ENCODE measurements at regions not wholly inside any gene's neighbourhood (a gene's known extent, or its start where the extent isn't known, plus 50 kb on each side); places are given as distances from the start of the nearest gene placed in this dataset.

- CTCF ChIA-PET: no interaction called here
- Histone ChIP-seq H3K4me3 (ENCODE audit: low read depth in 2 of 2, low read length in 2 of 2) (no peak overlapping the region), H3K4me1 (ENCODE audit: control insufficient read depth, insufficient read depth, low read length) (no peaks in the 10 kb centered on the region), H3K9me3 (ENCODE audit: control insufficient read depth, insufficient read depth, low read depth, low read length) (no peaks in the 10 kb centered on the region), H3K27ac (ENCODE audit: low read length) (no peak overlapping the region), H3K36me3 (ENCODE audit: control insufficient read depth, insufficient read depth, low read length) (no peaks in the 10 kb centered on the region), H3K27me3 (ENCODE audit: control insufficient read depth, insufficient read depth, low read length) (no peaks in the 10 kb centered on the region)
- BruUV-seq (replicated peaks): no TSS peak
- intact Hi-C loops (cut with micrococcal nuclease; ENCODE audit: unreplicated experiment): no loop called here
- POLR2A ChIA-PET: no interaction called here
- ATAC-seq (no peak), DNase-seq (ENCODE audit: low read depth, low spot score) (no peak)
- TF ChIP-seq TCF7L2 (IDR thresholded peaks at IDR 0.05; ENCODE audit: low read depth, low read length): no peak
- in situ Hi-C loops (cut with HindIII; ENCODE audit: low pct_unique_long_range_greater_than_20kb, low sequenced_read_pairs): no loop called here
Observed at GRCh38 chr6:10151144-10151915, 263.5 kb downstream of the TFAP2A start.

GRCh38 chr6:10149603-10150002 lies 265.3 kb downstream of the TFAP2A start:
- ChIA-PET CTCF (no interaction called here), POLR2A (no interaction called here)
- Histone ChIP-seq H3K27ac (ENCODE audit: low read length) (peak overlapping the region; percentile 39; the same call in 1 of the 2 replicates), H3K9me3 (ENCODE audit: control insufficient read depth, insufficient read depth, low read depth, low read length) (no peaks in the 10 kb centered on the region), H3K36me3 (ENCODE audit: control insufficient read depth, insufficient read depth, low read length) (no peaks in the 10 kb centered on the region), H3K4me3 (ENCODE audit: low read depth in 2 of 2, low read length in 2 of 2) (no peak overlapping the region), H3K27me3 (ENCODE audit: control insufficient read depth, insufficient read depth, low read length) (no peaks in the 10 kb centered on the region), H3K4me1 (ENCODE audit: control insufficient read depth, insufficient read depth, low read length) (no peaks in the 10 kb centered on the region)
- no TSS peak for BruUV-seq (replicated peaks)
- TF ChIP-seq CTCF (IDR thresholded peaks at IDR 0.05) (no peak), SIN3A (IDR thresholded peaks at IDR 0.05; ENCODE audit: borderline replicate concordance, insufficient read depth, low read depth, low read length) (no peak), REST (IDR thresholded peaks at IDR 0.05; ENCODE audit: insufficient read depth in 1 of 2, low read depth in 2 of 2, low read length in 1 of 2) (no peak), TCF7L2 (IDR thresholded peaks at IDR 0.05; ENCODE audit: low read depth, low read length) (no peak), POLR2AphosphoS5 (IDR thresholded peaks at IDR 0.05; ENCODE audit: low read depth, low read length) (no peak)
- intact Hi-C loops (cut with micrococcal nuclease; ENCODE audit: unreplicated experiment): no loop called here
- no peak for DNase-seq (ENCODE audit: low read depth, low spot score)
- in situ Hi-C loops (cut with HindIII; ENCODE audit: low pct_unique_long_range_greater_than_20kb, low sequenced_read_pairs): no loop called here
- ATAC-seq: no peak

- no peaks in the 10 kb centered on the region for H3K36me3 ChIP-seq (ENCODE audit: control insufficient read depth, insufficient read depth, low read length)
- POLR2A ChIA-PET: no interaction called here
- TF ChIP-seq REST (IDR thresholded peaks at IDR 0.05; ENCODE audit: insufficient read depth in 1 of 2, low read depth in 2 of 2, low read length in 1 of 2): no peak
- no peak for TF ChIP-seq SIN3A (IDR thresholded peaks at IDR 0.05; ENCODE audit: borderline replicate concordance, insufficient read depth, low read depth, low read length)
- no peak for TF ChIP-seq CTCF (IDR thresholded peaks at IDR 0.05)
- no peak for TF ChIP-seq TCF7L2 (IDR thresholded peaks at IDR 0.05; ENCODE audit: low read depth, low read length)
- no peak for TF ChIP-seq POLR2AphosphoS5 (IDR thresholded peaks at IDR 0.05; ENCODE audit: low read depth, low read length)
- BruUV-seq (replicated peaks): no TSS peak
- no peaks in the 10 kb centered on the region for H3K4me1 ChIP-seq (ENCODE audit: control insufficient read depth, insufficient read depth, low read length)
- no peak for DNase-seq (ENCODE audit: low read depth, low spot score)
- intact Hi-C loops (cut with micrococcal nuclease; ENCODE audit: unreplicated experiment) (no loop called here), in situ Hi-C loops (cut with HindIII; ENCODE audit: low pct_unique_long_range_greater_than_20kb, low sequenced_read_pairs) (no loop called here)
- H3K27ac ChIP-seq (ENCODE audit: low read length): peak overlapping the region; percentile 81
- no peaks in the 10 kb centered on the region for H3K27me3 ChIP-seq (ENCODE audit: control insufficient read depth, insufficient read depth, low read length)
- CTCF ChIA-PET: interaction anchor here (0.5 kb wide), 1 partner anchor 60 kb away, joined by 4 read pairs; no protein-coding TSS in a partner anchor
- peak overlapping the region; percentile 37 to 43 for H3K4me3 ChIP-seq (ENCODE audit: low read depth in 2 of 2, low read length in 2 of 2)
- H3K9me3 ChIP-seq (ENCODE audit: control insufficient read depth, insufficient read depth, low read depth, low read length): no peaks in the 10 kb centered on the region
- ATAC-seq: peak; percentile 91
Observed at GRCh38 chr6:10146715-10147451, 268.0 kb downstream of the TFAP2A start.

All from Panc1 (cell line).